ENCODE measurements at regions not wholly inside any gene's neighbourhood (a gene's known extent, or its start where the extent isn't known, plus 50 kb on each side); places are given as distances from the start of the nearest gene placed in this dataset.

DNA sequence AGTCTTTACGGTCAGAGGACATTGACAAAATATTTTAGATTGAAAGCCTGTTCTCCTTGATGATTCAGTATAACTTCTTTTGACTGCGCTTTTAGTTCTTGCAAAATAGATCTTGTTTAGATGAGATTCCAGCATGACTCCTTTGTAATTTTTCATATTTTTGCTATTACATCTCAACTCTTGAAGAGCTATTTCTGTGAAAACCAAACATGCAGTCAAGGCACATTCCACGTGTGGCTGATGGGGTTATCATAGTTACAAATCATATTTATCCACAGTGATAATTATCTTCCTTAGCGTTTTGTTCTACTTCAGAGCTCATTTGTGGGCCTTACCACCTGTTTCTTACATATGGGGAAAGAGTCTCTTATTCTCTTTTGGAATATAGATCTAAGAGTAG, 238.8 kb upstream of the DMRT1 start:
- DNase-seq (no peak), ATAC-seq (ENCODE audit: low read depth) (no peak)
- BruUV-seq (replicated peaks) = no TSS peak
- no peak overlapping the region for H2AK9ac ChIP-seq (replicated peaks; ENCODE audit: low read depth, low read length, poor library complexity)
- no peak overlapping the region for H3K14ac ChIP-seq (replicated peaks; ENCODE audit: low read depth, low read length)
- no peaks in the 10 kb centered on the region for H3K36me3 ChIP-seq (ENCODE audit: control insufficient read depth, insufficient read depth, low read length)
- no peak overlapping the region for H3K9ac ChIP-seq (ENCODE audit: low read depth, low read length)
- no peak overlapping the region for H3K23ac ChIP-seq (ENCODE audit: low read depth, low read length)
- no CpG with 5 or more reads among the region's 4 CpGs for WGBS, 2 experiments (ENCODE audit: extremely low coverage in 2 of 2, insufficient read length in 1 of 2)
- no peak overlapping the region for H2BK5ac ChIP-seq (ENCODE audit: low read depth, low read length, poor library complexity, severe bottlenecking)
- H3K27me3 ChIP-seq (ENCODE audit: control insufficient read depth, insufficient read depth, low read length) = no peaks in the 10 kb centered on the region; the same call in 1 of the 2 replicates
- in situ Hi-C loops (cut with MboI; ENCODE audit: low sequenced_read_pairs) = no loop called here
- H4K8ac ChIP-seq (ENCODE audit: low read depth in 2 of 2, low read length in 2 of 2) = no peak overlapping the region
- no peak for TF ChIP-seq MAZ (IDR thresholded peaks at IDR 0.05; ENCODE audit: borderline replicate concordance, low read depth, low read length)
- TF ChIP-seq POLR2A (IDR thresholded peaks at IDR 0.05; ENCODE audit: low read depth, low read length) = no peak
- TF ChIP-seq CTCF (conservative IDR thresholded peaks at IDR 0.05; ENCODE audit: low read depth, low read length) = no peak
- no peak for TF ChIP-seq RFX5 (IDR thresholded peaks at IDR 0.05; ENCODE audit: low read depth, low read length)
- H2AFZ ChIP-seq (replicated peaks; ENCODE audit: low read length, poor library complexity) = no peak overlapping the region
- no peak overlapping the region for H3K4me2 ChIP-seq (ENCODE audit: low read depth, low read length)
- H4K20me1 ChIP-seq (ENCODE audit: insufficient read depth, low read length) = no peaks in the 10 kb centered on the region
- no peak overlapping the region for H3K4ac ChIP-seq (ENCODE audit: low read depth, low read length)
- CTCF ChIA-PET = no interaction called here
- dilution Hi-C loops (cut with HindIII; ENCODE audit: low sequenced_read_pairs, unreplicated experiment) = no loop called here
- no peak overlapping the region for H2BK15ac ChIP-seq (ENCODE audit: low read depth, low read length)
- no peak overlapping the region for H3K4me3 ChIP-seq (ENCODE audit: insufficient read depth, low read depth, low read length)
- H3K9me3 ChIP-seq (ENCODE audit: control insufficient read depth, insufficient read depth, low read length) = no peaks in the 10 kb centered on the region
- H2BK120ac ChIP-seq (ENCODE audit: low read depth, low read length) = no peak overlapping the region
- H2BK20ac ChIP-seq (ENCODE audit: low read depth, low read length) = no peak overlapping the region
- no peak overlapping the region for H4K91ac ChIP-seq (ENCODE audit: insufficient read depth, low read depth, low read length)
- H4K5ac ChIP-seq (ENCODE audit: low read depth, low read length) = no peak overlapping the region
- no peaks in the 10 kb centered on the region for H3K4me1 ChIP-seq (ENCODE audit: control insufficient read depth, insufficient read depth, low read length)
- H2AK5ac ChIP-seq (ENCODE audit: low read depth, low read length) = no peak overlapping the region
- H3K27ac ChIP-seq (ENCODE audit: insufficient read depth, low read length) = no peak overlapping the region
- H3K79me1 ChIP-seq (ENCODE audit: low read depth in 1 of 2, low read length in 2 of 2) = no peaks in the 10 kb centered on the region
- POLR2A ChIA-PET (ENCODE audit: unreplicated experiment) = no interaction called here
- H3K18ac ChIP-seq (ENCODE audit: low read depth, low read length) = no peak overlapping the region
- H3K56ac ChIP-seq (ENCODE audit: extremely low read depth, insufficient read depth, low read length) = no peak overlapping the region
- no peaks in the 10 kb centered on the region for H3K9me1 ChIP-seq (ENCODE audit: insufficient read depth, low read length)
- intact Hi-C loops (cut with micrococcal nuclease) = no loop called here

All from IMR-90 (cell line).